ENCODE measurements at regions not wholly inside any gene's neighbourhood (a gene's known extent, or its start where the extent isn't known, plus 50 kb on each side); places are given as distances from the start of the nearest gene placed in this dataset.

DNA sequence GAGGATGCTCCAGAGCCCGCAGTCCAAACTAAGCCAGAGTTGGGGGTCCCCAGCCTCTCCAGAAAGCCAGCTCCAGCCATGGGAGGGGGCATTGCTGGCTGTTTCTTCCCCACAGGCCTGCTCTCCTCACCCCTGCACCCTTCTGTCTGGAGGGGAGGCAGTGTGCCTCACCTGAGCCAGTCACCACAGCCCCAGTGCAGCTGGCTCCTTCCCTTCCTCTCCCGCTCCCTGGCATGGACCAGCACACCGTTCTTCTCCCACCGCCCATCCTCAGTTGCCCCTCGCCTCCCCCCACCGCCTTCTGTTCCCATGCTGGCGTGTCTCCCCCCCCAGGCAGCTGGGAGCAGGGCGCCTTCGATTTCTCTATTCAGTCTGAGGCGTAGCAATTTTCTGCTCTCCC lies 110.5 kb upstream of the THY1 start:
- H3K9me3 ChIP-seq: no peaks in the 10 kb centered on the region
- DNase-seq (ENCODE audit: extremely low spot score in 2 of 2): no peak
- intact Hi-C loops (cut with DNase I): no loop called here

DNA sequence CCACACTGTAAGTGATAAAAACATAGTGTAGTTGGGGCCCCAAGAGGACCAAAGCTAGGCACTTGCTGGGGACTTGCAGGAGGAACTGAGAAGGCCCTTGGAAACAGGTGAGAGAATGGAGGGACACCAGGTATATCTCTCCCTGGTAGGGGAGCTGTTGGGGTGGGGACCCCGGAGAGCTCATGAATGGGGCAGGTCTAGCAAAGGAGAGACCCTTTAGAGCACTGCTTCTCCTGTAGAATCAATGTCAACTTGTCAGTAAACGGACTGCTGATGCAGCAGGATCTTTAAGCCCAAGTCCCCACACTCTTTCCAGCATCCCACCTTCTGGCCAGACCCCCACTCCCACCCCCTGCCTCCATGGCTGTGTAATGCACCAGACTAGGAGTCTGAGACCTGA lies 109.6 kb upstream of the THY1 start:
- H3K27ac ChIP-seq: no peak overlapping the region
- no peaks in the 10 kb centered on the region for H3K9me3 ChIP-seq
- TF ChIP-seq POLR2AphosphoS5 (IDR thresholded peaks at IDR 0.05; ENCODE audit: insufficient read depth in 1 of 2, low read depth in 1 of 2): no peak
- TF ChIP-seq POLR2A (IDR thresholded peaks at IDR 0.05): no peak
- TF ChIP-seq, protein P1, sequence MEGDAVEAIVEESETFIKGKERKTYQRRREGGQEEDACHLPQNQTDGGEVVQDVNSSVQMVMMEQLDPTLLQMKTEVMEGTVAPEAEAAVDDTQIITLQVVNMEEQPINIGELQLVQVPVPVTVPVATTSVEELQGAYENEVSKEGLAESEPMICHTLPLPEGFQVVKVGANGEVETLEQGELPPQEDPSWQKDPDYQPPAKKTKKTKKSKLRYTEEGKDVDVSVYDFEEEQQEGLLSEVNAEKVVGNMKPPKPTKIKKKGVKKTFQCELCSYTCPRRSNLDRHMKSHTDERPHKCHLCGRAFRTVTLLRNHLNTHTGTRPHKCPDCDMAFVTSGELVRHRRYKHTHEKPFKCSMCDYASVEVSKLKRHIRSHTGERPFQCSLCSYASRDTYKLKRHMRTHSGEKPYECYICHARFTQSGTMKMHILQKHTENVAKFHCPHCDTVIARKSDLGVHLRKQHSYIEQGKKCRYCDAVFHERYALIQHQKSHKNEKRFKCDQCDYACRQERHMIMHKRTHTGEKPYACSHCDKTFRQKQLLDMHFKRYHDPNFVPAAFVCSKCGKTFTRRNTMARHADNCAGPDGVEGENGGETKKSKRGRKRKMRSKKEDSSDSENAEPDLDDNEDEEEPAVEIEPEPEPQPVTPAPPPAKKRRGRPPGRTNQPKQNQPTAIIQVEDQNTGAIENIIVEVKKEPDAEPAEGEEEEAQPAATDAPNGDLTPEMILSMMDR (IDR thresholded peaks at IDR 0.05): no peak
- H3K27me3 ChIP-seq: no peaks in the 10 kb centered on the region
- H3K4me1 ChIP-seq: peaks cover 6% of the 10 kb centered on the region
- no peaks in the 10 kb centered on the region for H3K36me3 ChIP-seq
- no peak overlapping the region for H3K4me3 ChIP-seq
- no peak for DNase-seq (ENCODE audit: extremely low spot score in 2 of 2)
- intact Hi-C loops (cut with DNase I): no loop called here

More for the DNA sequence above, 110.5 kb upstream of the THY1 start:
- Histone ChIP-seq H3K27me3 (no peaks in the 10 kb centered on the region), H3K36me3 (no peaks in the 10 kb centered on the region), H3K27ac (no peak overlapping the region), H3K4me3 (no peak overlapping the region), H3K4me1 (peaks cover 6% of the 10 kb centered on the region)
- TF ChIP-seq POLR2A (IDR thresholded peaks at IDR 0.05) (no peak), POLR2AphosphoS5 (IDR thresholded peaks at IDR 0.05; ENCODE audit: insufficient read depth in 1 of 2, low read depth in 1 of 2) (no peak)
- TF ChIP-seq, protein P1 (IDR thresholded peaks at IDR 0.05): no peak

DNA sequence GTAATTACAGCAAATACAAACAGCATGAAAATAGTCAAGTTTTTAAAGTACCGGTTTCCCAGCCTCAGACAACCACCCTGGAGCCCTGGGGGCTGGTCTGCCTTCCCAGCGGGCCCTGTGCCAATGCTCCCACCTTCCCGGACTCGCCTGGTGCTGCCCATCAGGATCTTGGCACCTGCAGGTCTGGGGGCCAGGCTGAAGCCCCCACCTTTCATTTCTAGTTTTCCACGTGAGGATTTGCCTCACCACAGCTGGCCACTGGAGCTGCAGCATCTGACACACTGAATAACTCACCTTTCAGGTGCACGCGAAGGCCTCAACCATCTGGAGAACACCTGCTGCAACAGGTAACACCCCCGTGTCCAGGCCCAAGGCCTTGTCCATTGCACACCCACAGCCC lies 108.7 kb upstream of the THY1 start:
- Histone ChIP-seq H3K4me3 (no peak overlapping the region), H3K27ac (no peak overlapping the region), H3K27me3 (no peaks in the 10 kb centered on the region), H3K4me1 (peaks cover 6% of the 10 kb centered on the region), H3K36me3 (no peaks in the 10 kb centered on the region), H3K9me3 (no peaks in the 10 kb centered on the region)
- intact Hi-C loops (cut with DNase I): no loop called here
- no peak for DNase-seq (ENCODE audit: extremely low spot score in 2 of 2)
- TF ChIP-seq POLR2AphosphoS5 (IDR thresholded peaks at IDR 0.05; ENCODE audit: insufficient read depth in 1 of 2, low read depth in 1 of 2): no peak
- TF ChIP-seq POLR2A (IDR thresholded peaks at IDR 0.05): no peak
- TF ChIP-seq, protein P1 (IDR thresholded peaks at IDR 0.05): no peak

DNA sequence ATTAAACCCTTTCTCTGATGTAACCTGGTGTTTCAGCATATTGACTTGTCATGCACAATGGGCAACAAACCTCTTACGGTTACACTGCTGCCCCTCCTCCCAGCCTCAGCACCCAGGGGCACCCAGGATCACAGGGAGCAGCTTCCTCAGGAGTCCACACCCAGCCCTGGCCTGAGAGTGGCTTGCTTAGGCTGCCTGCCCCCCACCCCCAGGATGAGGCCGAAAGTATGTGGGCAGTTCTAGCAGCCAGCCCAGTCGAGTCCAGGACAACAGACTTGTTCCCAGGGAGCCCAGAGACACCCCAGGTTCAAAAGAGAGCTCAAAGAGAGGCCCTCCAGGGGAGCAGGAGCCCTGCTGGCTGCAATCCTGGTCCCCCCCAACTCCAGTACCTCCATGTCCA lies 108.1 kb upstream of the THY1 start:
- DNase-seq (ENCODE audit: extremely low spot score in 2 of 2): no peak
- peaks cover 6% of the 10 kb centered on the region for H3K4me1 ChIP-seq
- H3K36me3 ChIP-seq: no peaks in the 10 kb centered on the region
- H3K27me3 ChIP-seq: no peaks in the 10 kb centered on the region
- TF ChIP-seq, protein P1 (IDR thresholded peaks at IDR 0.05): no peak
- TF ChIP-seq POLR2AphosphoS5 (IDR thresholded peaks at IDR 0.05; ENCODE audit: insufficient read depth in 1 of 2, low read depth in 1 of 2) (no peak), POLR2A (IDR thresholded peaks at IDR 0.05) (no peak)
- H3K9me3 ChIP-seq: no peaks in the 10 kb centered on the region
- H3K4me3 ChIP-seq: no peak overlapping the region
- H3K27ac ChIP-seq: no peak overlapping the region
- intact Hi-C loops (cut with DNase I): no loop called here

- no peak for DNase-seq (ENCODE audit: extremely low spot score in 2 of 2)
- TF ChIP-seq POLR2A (IDR thresholded peaks at IDR 0.05) (no peak), POLR2AphosphoS5 (IDR thresholded peaks at IDR 0.05; ENCODE audit: insufficient read depth in 1 of 2, low read depth in 1 of 2) (no peak)
- TF ChIP-seq, protein P1 (IDR thresholded peaks at IDR 0.05): no peak
- intact Hi-C loops (cut with DNase I): no loop called here
- Histone ChIP-seq H3K9me3 (no peaks in the 10 kb centered on the region), H3K4me1 (peaks cover 6% of the 10 kb centered on the region), H3K27me3 (no peaks in the 10 kb centered on the region), H3K27ac (no peak overlapping the region), H3K4me3 (no peak overlapping the region), H3K36me3 (no peaks in the 10 kb centered on the region)
Measured at GRCh38 chr11:119530509-119530908, 107.5 kb upstream of the THY1 start.
